IMR-90 (cell line): ENCODE measurements at regions not wholly inside any gene's neighbourhood (a gene's known extent, or its start where the extent isn't known, plus 50 kb on each side); places are given as distances from the start of the nearest gene placed in this dataset.

Experiments
- ATAC-seq: fragments of 200-7000 bp; cut with Tn5 transposase; 2 replicates; pipeline ENCODE4 v1.9.1; 2020; ENCODE audit warnings: low read depth, mild to moderate bottlenecking, moderate library complexity
- BruUV-seq: library from RNA; stranded (reverse); fragments of 400-500 nt; replicated peaks from 2 replicates; lab custom pipeline; 2021; lab: Mats Ljungman, UMichigan
- CTCF ChIA-PET: fragments of 300-600 bp; formaldehyde crosslinking; extraction: SDS; loops from one replicate; lab custom pipeline; 2021; ENCODE audit warnings: antibody characterized with exemption; lab: Yijun Ruan, JAX
- POLR2A ChIA-PET: fragments of 300-600 bp; sonication (Branson Sonifier 250); formaldehyde crosslinking; loops from one replicate; lab custom pipeline; 2022; ENCODE audit warnings: antibody characterized with exemption; ENCODE audit not compliant: unreplicated experiment; lab: Charles Lee
- DNase-seq: peaks from one replicate; pipeline ENCODE4 v3.0.0; 2013
- H2AFZ ChIP-seq: replicated peaks from 2 replicates; pipeline ENCODE3; 2013; ENCODE audit warnings: low read length, mild to moderate bottlenecking; ENCODE audit not compliant: poor library complexity
- H2AK5ac ChIP-seq: 2 replicates; pipeline ENCODE4 v1.6.1; 2013; ENCODE audit warnings: low read depth, low read length, inconsistent platforms
- H2AK9ac ChIP-seq: replicated peaks from 2 replicates; pipeline ENCODE3; 2013; ENCODE audit warnings: mild to moderate bottlenecking, low read depth, low read length, moderate library complexity; ENCODE audit not compliant: poor library complexity
- H2BK120ac ChIP-seq: 2 replicates; pipeline ENCODE4 v1.6.1; 2013; ENCODE audit warnings: low read depth, low read length, inconsistent platforms
- H2BK15ac ChIP-seq: 3 replicates; pipeline ENCODE4 v1.6.1; 2013; ENCODE audit warnings: low read depth, low read length, inconsistent platforms
- H2BK20ac ChIP-seq: 2 replicates; pipeline ENCODE4 v1.6.1; 2013; ENCODE audit warnings: low read depth, mild to moderate bottlenecking, inconsistent platforms, low read length, moderate library complexity
- H2BK5ac ChIP-seq: 2 replicates; pipeline ENCODE4 v1.6.1; 2013; ENCODE audit warnings: mild to moderate bottlenecking, low read depth, low read length, inconsistent platforms; ENCODE audit not compliant: poor library complexity, severe bottlenecking
- H3K14ac ChIP-seq: replicated peaks from 2 replicates; pipeline ENCODE4 v1.6.1; 2013; ENCODE audit warnings: low read depth, low read length, inconsistent platforms
- H3K18ac ChIP-seq: 2 replicates; pipeline ENCODE4 v1.6.1; 2013; ENCODE audit warnings: low read depth, low read length, control low read depth
- H3K23ac ChIP-seq: 2 replicates; pipeline ENCODE4 v1.6.1; 2013; ENCODE audit warnings: low read depth, low read length, inconsistent platforms
- H3K27ac ChIP-seq: 2 replicates; pipeline ENCODE4 v1.5.1; 2013; ENCODE audit warnings: mild to moderate bottlenecking, control low read depth, low read length; ENCODE audit not compliant: insufficient read depth
- H3K27me3 ChIP-seq: 2 replicates; pipeline ENCODE4 v1.6.1; 2013; ENCODE audit warnings: low read length; ENCODE audit not compliant: control insufficient read depth, insufficient read depth
- H3K36me3 ChIP-seq: 2 replicates; pipeline ENCODE4 v1.6.1; 2013; ENCODE audit warnings: low read length, mixed read lengths; ENCODE audit not compliant: control insufficient read depth, insufficient read depth
- H3K4ac ChIP-seq: 2 replicates; pipeline ENCODE4 v1.6.1; 2013; ENCODE audit warnings: low read depth, low read length, inconsistent platforms
- H3K4me1 ChIP-seq: 2 replicates; pipeline ENCODE4 v1.6.1; 2013; ENCODE audit warnings: low read length, mixed read lengths; ENCODE audit not compliant: control insufficient read depth, insufficient read depth
- H3K4me2 ChIP-seq: 2 replicates; pipeline ENCODE4 v1.6.1; 2013; ENCODE audit warnings: low read depth, mild to moderate bottlenecking, control low read depth, low read length, moderate library complexity
- H3K4me3 ChIP-seq: 2 replicates; pipeline ENCODE4 v1.5.1; 2013; ENCODE audit warnings: low read depth, mild to moderate bottlenecking, control low read depth, low read length, moderate library complexity; ENCODE audit not compliant: insufficient read depth
- H3K56ac ChIP-seq: 2 replicates; pipeline ENCODE4 v1.6.1; 2013; ENCODE audit warnings: low read length, inconsistent platforms; ENCODE audit not compliant: insufficient read depth; ENCODE audit errors: extremely low read depth
- H3K79me1 ChIP-seq, 2 experiments: 2 replicates each; pipeline ENCODE4 v1.6.1; 2013; ENCODE audit warnings: low read length in 2 of 2, inconsistent platforms in 1 of 2, low read depth in 1 of 2
- H3K9ac ChIP-seq: 2 replicates; pipeline ENCODE4 v1.6.1; 2013; ENCODE audit warnings: low read depth, low read length, control low read depth
- H3K9me1 ChIP-seq: 2 replicates; pipeline ENCODE4 v1.6.1; 2013; ENCODE audit warnings: low read length, inconsistent platforms; ENCODE audit not compliant: insufficient read depth
- H3K9me3 ChIP-seq: 2 replicates; pipeline ENCODE4 v1.6.1; 2013; ENCODE audit warnings: low read length; ENCODE audit not compliant: control insufficient read depth, insufficient read depth
- H4K20me1 ChIP-seq: 2 replicates; pipeline ENCODE4 v1.6.1; 2013; ENCODE audit warnings: low read length, inconsistent platforms; ENCODE audit not compliant: insufficient read depth
- H4K5ac ChIP-seq: 2 replicates; pipeline ENCODE4 v1.6.1; 2013; ENCODE audit warnings: mild to moderate bottlenecking, low read depth, low read length, control low read depth
- H4K8ac ChIP-seq, 2 experiments: 2 replicates each; pipeline ENCODE4 v1.6.1; 2013; ENCODE audit warnings: low read depth in 2 of 2, low read length in 2 of 2, control low read depth in 1 of 2, inconsistent platforms in 1 of 2
- H4K91ac ChIP-seq: 2 replicates; pipeline ENCODE4 v1.6.1; 2013; ENCODE audit warnings: low read depth, low read length, inconsistent platforms; ENCODE audit not compliant: insufficient read depth
- BHLHE40 ChIP-seq: fragments of 150-350 bp; IDR thresholded peaks from 2 replicates; pipeline ENCODE4 v1.6.1; 2016; ENCODE audit warnings: mild to moderate bottlenecking, low read depth, low read length
- CEBPB ChIP-seq: IDR thresholded peaks from 2 replicates; pipeline ENCODE4 v1.6.1; 2012; ENCODE audit warnings: low read depth, low read length, improper control_type of control experiment
- FOS ChIP-seq: fragments of 150-350 bp; IDR thresholded peaks from 2 replicates; pipeline ENCODE4 v1.6.1; 2016; ENCODE audit warnings: low read depth, low read length
- MAFK ChIP-seq: IDR thresholded peaks from 2 replicates; pipeline ENCODE4 v1.6.1; 2012; ENCODE audit warnings: low read depth, low read length, improper control_type of control experiment
- MAZ ChIP-seq: IDR thresholded peaks from 2 replicates; pipeline ENCODE4 v1.6.1; 2012; ENCODE audit warnings: low read depth, mild to moderate bottlenecking, low read length, improper control_type of control experiment, moderate library complexity, borderline replicate concordance
- MXI1 ChIP-seq: IDR thresholded peaks from 2 replicates; pipeline ENCODE4 v1.6.1; 2012; ENCODE audit warnings: low read depth, mild to moderate bottlenecking, low read length, moderate library complexity, borderline replicate concordance
- NFE2L2 ChIP-seq: fragments of 150-350 bp; IDR thresholded peaks from 2 replicates; pipeline ENCODE4 v1.6.1; 2016; ENCODE audit warnings: low read depth, mild to moderate bottlenecking, low read length
- POLR2A ChIP-seq: IDR thresholded peaks from 2 replicates; pipeline ENCODE4 v1.6.1; 2012; ENCODE audit warnings: mild to moderate bottlenecking, low read depth, low read length
- RAD21 ChIP-seq: IDR thresholded peaks from 2 replicates; pipeline ENCODE4 v1.6.1; 2012; ENCODE audit warnings: low read length, improper control_type of control experiment
- RCOR1 ChIP-seq: IDR thresholded peaks from 2 replicates; pipeline ENCODE4 v1.6.1; 2012; ENCODE audit warnings: mild to moderate bottlenecking, low read length, improper control_type of control experiment; ENCODE audit not compliant: insufficient replicate concordance
- RFX5 ChIP-seq: IDR thresholded peaks from 2 replicates; pipeline ENCODE4 v1.8.0; 2012; ENCODE audit warnings: low read depth, mild to moderate bottlenecking, low read length, moderate library complexity
- SMC3 ChIP-seq: fragments of 150-350 bp; IDR thresholded peaks from 2 replicates; pipeline ENCODE4 v1.6.1; 2016; ENCODE audit warnings: low read depth, mild to moderate bottlenecking, antibody characterized with exemption, low read length, moderate library complexity
- WGBS, 2 experiments: methylation state at CpG; one replicate each; pipeline versions ENCODE4 v1.1.5 to v1.1.7; 2013; ENCODE audit warnings: missing lambda C conversion rate in 2 of 2; ENCODE audit not compliant: insufficient read length in 1 of 2; ENCODE audit errors: extremely low coverage in 2 of 2; 5-methylcytosine and 5-hydroxymethylcytosine counted together
- dilution Hi-C: fragments of 300-500 bp; cut with HindIII; formaldehyde crosslinking; loops from one replicate; pipeline ENCODE4 v1.14.3; 2018; ENCODE audit warnings: low sequenced_read_pairs; ENCODE audit not compliant: unreplicated experiment
- in situ Hi-C: fragments of 300-500 bp; cut with MboI; formaldehyde crosslinking; loops from 3 replicates; pipeline ENCODE4 v1.14.3; 2019; ENCODE audit warnings: low sequenced_read_pairs, inconsistent platforms, mixed read lengths
- intact Hi-C: fragments of 100-400 bp; cut with micrococcal nuclease; formaldehyde crosslinking; loops from 2 replicates; pipeline ENCODE4 v1.10.0; 2022
- TF ChIP-seq, protein P1 (sequence below): fragments of 150-350 bp; IDR thresholded peaks from 2 replicates; pipeline ENCODE4 v1.6.1; 2016; ENCODE audit warnings: low read depth, mild to moderate bottlenecking, low read length, moderate library complexity, borderline replicate concordance
- TF ChIP-seq, protein P2 (sequence below): fragments of 150-350 bp; IDR thresholded peaks from 2 replicates; pipeline ENCODE4 v1.6.1; 2017; ENCODE audit warnings: mild to moderate bottlenecking, antibody characterized with exemption, low read length, low read depth
- TF ChIP-seq, protein P3 (sequence below): conservative IDR thresholded peaks from 2 replicates; pipeline ENCODE4 v1.5.1; 2012; ENCODE audit warnings: mild to moderate bottlenecking, low read depth, low read length, improper control_type of control experiment

DNA sequence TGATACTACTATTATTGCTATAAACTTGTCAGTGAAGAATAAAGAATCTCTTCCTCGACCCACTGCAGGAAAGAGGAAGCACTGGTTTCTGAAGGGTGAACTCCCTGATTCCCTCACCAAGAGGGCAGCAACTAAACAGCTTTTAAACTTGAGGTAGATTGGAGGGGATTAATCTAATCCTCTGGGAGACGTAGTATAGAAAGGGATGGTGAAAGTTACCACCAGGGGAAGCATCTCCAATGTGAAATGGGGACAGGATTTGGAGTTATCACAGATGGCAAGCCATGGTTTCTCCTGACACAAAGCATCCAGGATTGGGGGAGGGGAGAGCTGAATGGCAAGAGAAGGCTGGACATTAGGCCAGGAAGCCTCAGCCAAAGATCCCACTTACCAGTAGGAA, 62.7 kb upstream of the PTPN13 start:
- H3K9me1 ChIP-seq, result no peaks in the 10 kb centered on the region; the same call in 1 of the 2 replicates
- dilution Hi-C loops (no loop called here), in situ Hi-C loops (no loop called here), intact Hi-C loops (no loop called here)
- H2BK5ac ChIP-seq, result no peak overlapping the region
- H3K79me1 ChIP-seq, result no peaks in the 10 kb centered on the region
- no peak overlapping the region for H3K4me3 ChIP-seq
- H3K27me3 ChIP-seq, result no peaks in the 10 kb centered on the region
- no peak overlapping the region for H3K9ac ChIP-seq
- no peak overlapping the region for H3K56ac ChIP-seq
- TF ChIP-seq, protein P1, sequence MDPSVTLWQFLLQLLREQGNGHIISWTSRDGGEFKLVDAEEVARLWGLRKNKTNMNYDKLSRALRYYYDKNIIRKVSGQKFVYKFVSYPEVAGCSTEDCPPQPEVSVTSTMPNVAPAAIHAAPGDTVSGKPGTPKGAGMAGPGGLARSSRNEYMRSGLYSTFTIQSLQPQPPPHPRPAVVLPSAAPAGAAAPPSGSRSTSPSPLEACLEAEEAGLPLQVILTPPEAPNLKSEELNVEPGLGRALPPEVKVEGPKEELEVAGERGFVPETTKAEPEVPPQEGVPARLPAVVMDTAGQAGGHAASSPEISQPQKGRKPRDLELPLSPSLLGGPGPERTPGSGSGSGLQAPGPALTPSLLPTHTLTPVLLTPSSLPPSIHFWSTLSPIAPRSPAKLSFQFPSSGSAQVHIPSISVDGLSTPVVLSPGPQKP, result no peak
- TF ChIP-seq, protein P2, sequence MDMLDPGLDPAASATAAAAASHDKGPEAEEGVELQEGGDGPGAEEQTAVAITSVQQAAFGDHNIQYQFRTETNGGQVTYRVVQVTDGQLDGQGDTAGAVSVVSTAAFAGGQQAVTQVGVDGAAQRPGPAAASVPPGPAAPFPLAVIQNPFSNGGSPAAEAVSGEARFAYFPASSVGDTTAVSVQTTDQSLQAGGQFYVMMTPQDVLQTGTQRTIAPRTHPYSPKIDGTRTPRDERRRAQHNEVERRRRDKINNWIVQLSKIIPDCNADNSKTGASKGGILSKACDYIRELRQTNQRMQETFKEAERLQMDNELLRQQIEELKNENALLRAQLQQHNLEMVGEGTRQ, result no peak
- TF ChIP-seq MXI1 (no peak), NFE2L2 (no peak), FOS (no peak), MAZ (no peak), RCOR1 (no peak), MAFK (no peak), POLR2A (no peak), CEBPB (no peak), SMC3 (no peak), RFX5 (no peak), BHLHE40 (no peak), RAD21 (no peak)
- TF ChIP-seq, protein P3, sequence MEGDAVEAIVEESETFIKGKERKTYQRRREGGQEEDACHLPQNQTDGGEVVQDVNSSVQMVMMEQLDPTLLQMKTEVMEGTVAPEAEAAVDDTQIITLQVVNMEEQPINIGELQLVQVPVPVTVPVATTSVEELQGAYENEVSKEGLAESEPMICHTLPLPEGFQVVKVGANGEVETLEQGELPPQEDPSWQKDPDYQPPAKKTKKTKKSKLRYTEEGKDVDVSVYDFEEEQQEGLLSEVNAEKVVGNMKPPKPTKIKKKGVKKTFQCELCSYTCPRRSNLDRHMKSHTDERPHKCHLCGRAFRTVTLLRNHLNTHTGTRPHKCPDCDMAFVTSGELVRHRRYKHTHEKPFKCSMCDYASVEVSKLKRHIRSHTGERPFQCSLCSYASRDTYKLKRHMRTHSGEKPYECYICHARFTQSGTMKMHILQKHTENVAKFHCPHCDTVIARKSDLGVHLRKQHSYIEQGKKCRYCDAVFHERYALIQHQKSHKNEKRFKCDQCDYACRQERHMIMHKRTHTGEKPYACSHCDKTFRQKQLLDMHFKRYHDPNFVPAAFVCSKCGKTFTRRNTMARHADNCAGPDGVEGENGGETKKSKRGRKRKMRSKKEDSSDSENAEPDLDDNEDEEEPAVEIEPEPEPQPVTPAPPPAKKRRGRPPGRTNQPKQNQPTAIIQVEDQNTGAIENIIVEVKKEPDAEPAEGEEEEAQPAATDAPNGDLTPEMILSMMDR, result no peak
- DNase-seq (no peak), ATAC-seq (no peak)
- H3K27ac ChIP-seq, result no peak overlapping the region
- no TSS peak for BruUV-seq
- 29% methylated on average over 1 of the region's 2 CpGs; no CpG with 5 or more reads in 1 of the 2 experiments for WGBS, 2 experiments
- H3K4me1 ChIP-seq, result no peaks in the 10 kb centered on the region
- no peak overlapping the region for H3K23ac ChIP-seq
- no peaks in the 10 kb centered on the region for H3K36me3 ChIP-seq
- H3K14ac ChIP-seq, result no peak overlapping the region
- H3K4me2 ChIP-seq, result no peak overlapping the region
- no peak overlapping the region for H4K5ac ChIP-seq
- no peak overlapping the region for H2BK20ac ChIP-seq
- no peak overlapping the region for H4K8ac ChIP-seq
- H2AK5ac ChIP-seq, result no peak overlapping the region
- POLR2A ChIA-PET, result no interaction called here
- H4K20me1 ChIP-seq, result no peaks in the 10 kb centered on the region
- no peak overlapping the region for H2BK120ac ChIP-seq
- H3K18ac ChIP-seq, result no peak overlapping the region
- no peak overlapping the region for H3K4ac ChIP-seq
- no peak overlapping the region for H4K91ac ChIP-seq
- CTCF ChIA-PET, result interaction anchor here (0.6 kb wide), 1 partner anchor 317 kb away, joined by 3 read pairs; no protein-coding TSS in a partner anchor
- H2AFZ ChIP-seq, result no peak overlapping the region
- H3K9me3 ChIP-seq, result no peaks in the 10 kb centered on the region
- no peak overlapping the region for H2BK15ac ChIP-seq
- H2AK9ac ChIP-seq, result no peak overlapping the region
